Hepatocyte (in vitro differentiated cells): ENCODE measurements at regions not wholly inside any gene's neighbourhood (a gene's known extent, or its start where the extent isn't known, plus 50 kb on each side); places are given as distances from the start of the nearest gene placed in this dataset.

ENCODE experiments used
- CTCF ChIP-seq: fragments of 200-600 bp; sonication (generic); IDR thresholded peaks from 2 replicates; pipeline ENCODE4 v1.5.1; 2016; ENCODE audit warnings: antibody characterized with exemption, mild to moderate bottlenecking; ENCODE audit not compliant: poor library complexity
- EZH2phosphoT487 ChIP-seq: fragments of 200-600 bp; sonication (generic); IDR thresholded peaks from one replicate; pipeline ENCODE4 v1.6.1; 2018; ENCODE audit warnings: antibody characterized with exemption, mild to moderate bottlenecking, low read depth, moderate library complexity; ENCODE audit not compliant: unreplicated experiment, severe bottlenecking

GRCh38 chr6:74114428-74114827 is 418.4 kb downstream of the CD109 start:
- TF ChIP-seq CTCF = no peak
- TF ChIP-seq EZH2phosphoT487 = no peak
